Astrocyte of the spinal cord (primary cell): ENCODE measurements at regions not wholly inside any gene's neighbourhood (a gene's known extent, or its start where the extent isn't known, plus 50 kb on each side); places are given as distances from the start of the nearest gene placed in this dataset.

ENCODE experiments used
- DNase-seq: peaks from one replicate; pipeline ENCODE4 v3.0.0; 2011; ENCODE audit warnings: low read depth, low spot score
- H3K4me3 ChIP-seq: 2 replicates; pipeline ENCODE4 v1.5.1; 2011; ENCODE audit warnings: low read depth, mild to moderate bottlenecking, low read length, moderate library complexity
- CTCF ChIP-seq: IDR thresholded peaks from 2 replicates; pipeline ENCODE4 v1.5.1; 2012; ENCODE audit warnings: low read depth, mild to moderate bottlenecking, low read length, inconsistent platforms
- in situ Hi-C: cut with HindIII; loops from 2 replicates; pipeline ENCODE4 v1.10.0; 2017; ENCODE audit warnings: low sequenced_read_pairs

- in situ Hi-C loops = no loop called here
- TF ChIP-seq CTCF = no peak
These were observed 192.9 kb upstream of the GALNT2 start for GRCh38 chr1:229874136-229874535.

GRCh38 chr1:229874609-229875008, 192.4 kb upstream of the GALNT2 start:
- H3K4me3 ChIP-seq = no peak overlapping the region
- in situ Hi-C loops = no loop called here
- TF ChIP-seq CTCF = no peak
- DNase-seq = no peak

More at GRCh38 chr1:229874136-229874535, 192.9 kb upstream of the GALNT2 start:
- peak; percentile 11 for DNase-seq
- H3K4me3 ChIP-seq = no peak overlapping the region

- TF ChIP-seq CTCF = no peak
- H3K4me3 ChIP-seq = no peak overlapping the region
- in situ Hi-C loops = no loop called here
- DNase-seq = no peak
These were observed 192.0 kb upstream of the GALNT2 start for GRCh38 chr1:229875086-229875485.

GRCh38 chr1:229879746-229880145, 187.3 kb upstream of the GALNT2 start:
- no peak for TF ChIP-seq CTCF
- no peak overlapping the region for H3K4me3 ChIP-seq
- in situ Hi-C loops = no loop called here
- no peak for DNase-seq

GRCh38 chr1:229880271-229881170, 186.5 kb upstream of the GALNT2 start:
- no peak for TF ChIP-seq CTCF
- no peak for DNase-seq
- no peak overlapping the region for H3K4me3 ChIP-seq
- in situ Hi-C loops = no loop called here

GRCh38 chr1:229882621-229883020, 184.4 kb upstream of the GALNT2 start:
- TF ChIP-seq CTCF = no peak
- DNase-seq = no peak
- H3K4me3 ChIP-seq = no peak overlapping the region
- in situ Hi-C loops = no loop called here
